Stimulated activated CD4-positive, alpha-beta T cell treated with anti-CD3 and anti-CD28 coated beads, TNF-alpha, amount 100 ng/mL, for 48 hours (primary cell): ENCODE measurements at regions not wholly inside any gene's neighbourhood (a gene's known extent, or its start where the extent isn't known, plus 50 kb on each side); places are given as distances from the start of the nearest gene placed in this dataset.

ENCODE experiments used
- DNase-seq, 3 donors: peaks; one replicate each; pipeline ENCODE4 v3.0.0-alpha.2; 2020; ENCODE audit warnings: low read depth in 3 of 3

DNA sequence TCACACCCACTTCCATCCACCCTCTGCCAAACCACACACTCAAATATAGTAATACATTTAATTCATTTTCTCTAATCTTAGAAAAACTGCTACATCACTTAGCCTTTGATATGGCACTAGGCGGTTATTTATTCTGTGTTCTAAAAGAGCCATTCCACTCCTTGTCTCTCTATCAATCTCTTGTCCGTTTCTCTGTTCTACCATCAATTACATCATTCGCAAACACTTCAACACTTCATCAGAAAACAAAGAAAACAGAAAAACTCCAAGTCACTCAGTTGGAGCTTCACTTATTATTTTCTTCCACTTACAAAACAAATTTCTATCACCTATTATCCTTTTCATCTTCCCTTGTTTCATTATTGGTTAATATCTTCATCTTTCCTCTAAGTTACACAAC, 1523.0 kb downstream of the KCNT2 start:
- no peak for DNase-seq

DNA sequence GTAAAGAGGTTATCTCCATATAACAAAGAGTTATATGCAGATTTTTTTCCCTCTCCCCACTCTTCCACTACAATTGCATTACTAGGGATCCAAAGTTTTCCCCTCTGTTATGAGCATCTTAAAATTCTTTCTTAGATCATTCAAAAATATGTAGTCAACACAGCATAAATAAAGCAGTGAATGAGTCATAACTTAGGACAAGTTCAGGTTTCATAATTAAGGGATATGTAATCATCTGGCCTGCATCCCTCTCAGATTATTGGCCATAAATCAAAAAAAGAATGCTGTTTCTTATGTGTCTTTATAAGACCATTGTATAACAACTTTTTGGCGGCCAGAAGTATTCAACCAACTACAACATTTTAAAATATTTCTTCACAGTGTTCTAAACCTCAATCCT, 1526.1 kb downstream of the KCNT2 start:
- no peak for DNase-seq

DNA sequence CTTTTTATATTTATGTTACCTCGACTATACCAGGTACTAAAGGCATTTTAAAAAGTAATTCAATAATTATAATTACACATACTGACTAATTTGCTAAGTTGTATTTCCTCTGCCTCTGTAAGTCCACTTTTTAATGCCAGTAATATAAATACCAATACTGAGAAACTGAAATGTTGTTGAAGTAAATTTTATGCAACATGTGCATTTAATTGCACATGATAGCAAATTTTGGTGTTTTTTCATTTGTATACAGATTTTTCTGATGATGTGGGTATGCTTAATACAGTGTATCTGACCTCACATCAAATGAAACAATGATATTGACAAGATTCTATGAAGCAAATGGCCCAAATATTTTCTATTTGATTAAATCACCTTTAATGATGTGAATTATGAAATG, 1531.6 kb downstream of the KCNT2 start:
- DNase-seq = no peak

DNA sequence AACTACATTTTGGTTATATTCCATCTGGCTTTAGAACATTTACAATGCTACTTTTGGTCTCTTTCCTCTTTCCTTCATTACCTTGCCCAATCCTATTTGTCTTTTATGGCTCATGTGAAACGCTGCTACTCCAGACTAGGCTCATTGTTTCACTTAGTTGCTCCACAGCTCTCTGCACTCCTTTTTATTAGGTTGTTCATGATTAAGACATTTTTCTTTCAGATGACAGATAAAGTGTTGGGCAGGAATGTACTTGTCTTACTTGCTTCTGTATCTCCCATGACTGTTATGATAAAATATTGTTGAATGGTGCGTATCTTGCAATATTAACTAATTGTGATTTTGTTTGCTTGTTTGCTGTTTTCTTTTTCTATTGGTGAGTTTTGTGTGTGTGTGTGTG, 1532.3 kb downstream of the KCNT2 start:
- DNase-seq = no peak

DNA sequence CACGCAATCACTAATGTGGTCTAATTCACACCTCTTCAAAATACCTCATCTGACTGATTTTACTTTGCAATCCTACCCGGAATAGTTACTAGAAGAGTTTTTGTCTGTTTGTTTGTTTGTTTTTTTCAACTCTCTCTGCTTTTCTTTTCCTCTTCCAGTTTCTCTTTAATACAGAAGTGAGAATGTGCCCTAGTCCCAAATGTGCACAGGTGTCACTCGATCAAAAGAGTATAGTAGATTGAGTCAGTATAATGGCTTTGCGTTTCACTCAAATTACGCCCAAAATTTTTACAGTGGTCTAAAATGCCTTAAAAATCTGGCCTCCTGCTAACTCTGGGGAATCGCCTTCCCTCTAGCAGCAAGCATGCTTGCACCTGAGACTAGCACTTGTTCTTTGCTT, 1536.8 kb downstream of the KCNT2 start:
- no peak for DNase-seq

DNA sequence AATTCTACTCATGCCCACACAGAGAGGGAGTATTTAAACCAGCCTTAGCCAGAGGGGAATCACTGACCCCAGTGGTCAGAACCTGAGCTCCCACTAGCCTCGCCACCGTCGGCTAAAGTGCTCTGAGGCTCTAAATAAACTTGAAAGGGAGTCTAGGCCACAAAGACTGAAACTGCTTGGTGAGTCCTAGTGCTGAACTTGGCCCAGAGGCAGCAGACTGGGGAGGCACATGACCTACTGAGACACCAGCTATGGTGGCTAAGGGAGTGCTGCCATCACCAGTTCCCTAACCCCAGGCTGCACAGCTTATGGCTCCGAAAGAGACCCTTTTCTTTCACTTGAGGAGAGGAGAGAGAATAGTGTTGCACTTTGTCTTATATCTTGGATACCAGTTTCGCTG, 1542.8 kb downstream of the KCNT2 start:
- no peak for DNase-seq

DNA sequence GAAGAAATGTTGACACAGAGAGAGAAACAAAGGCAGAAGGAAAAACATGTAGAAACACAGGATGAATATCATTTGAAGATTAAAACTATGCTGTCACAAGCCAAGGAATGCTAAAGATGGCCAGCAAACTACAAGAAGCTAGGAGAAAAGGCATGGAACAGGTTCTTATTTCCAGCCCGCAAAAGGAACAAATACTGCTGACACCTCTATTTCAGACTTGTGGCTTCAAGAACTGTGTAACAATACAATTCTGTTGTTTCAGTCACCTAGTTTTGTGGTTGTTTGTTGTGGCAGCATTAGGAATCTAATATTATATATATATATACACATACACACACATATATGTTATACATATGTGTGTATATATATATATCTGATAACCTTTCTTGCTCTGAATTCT, 1543.9 kb downstream of the KCNT2 start:
- DNase-seq = no peak

DNA sequence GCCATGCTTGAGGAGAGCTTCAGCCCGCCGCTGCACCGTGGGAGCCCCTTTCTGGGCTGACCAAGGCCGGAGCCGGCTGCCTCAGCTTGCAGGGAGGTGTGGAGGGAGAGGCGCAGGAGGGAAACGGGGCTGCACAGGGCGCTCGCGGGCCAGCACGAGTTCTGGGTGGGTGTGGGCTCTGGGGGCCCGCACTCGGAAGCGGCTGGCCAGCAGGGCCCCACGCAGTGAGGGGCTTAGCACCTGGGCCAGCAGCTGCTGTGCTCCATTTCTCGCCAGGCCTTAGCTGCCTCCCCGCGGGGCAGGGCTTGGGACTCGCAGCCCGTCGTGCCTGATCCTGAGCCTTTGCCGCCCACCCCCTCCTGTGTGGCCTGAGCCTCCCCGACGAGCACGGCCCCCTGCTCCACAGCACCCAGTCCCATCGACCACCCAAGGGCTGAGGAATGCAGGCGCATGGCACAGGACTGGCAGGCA, 1554.0 kb downstream of the KCNT2 start:
- DNase-seq = no peak

DNA sequence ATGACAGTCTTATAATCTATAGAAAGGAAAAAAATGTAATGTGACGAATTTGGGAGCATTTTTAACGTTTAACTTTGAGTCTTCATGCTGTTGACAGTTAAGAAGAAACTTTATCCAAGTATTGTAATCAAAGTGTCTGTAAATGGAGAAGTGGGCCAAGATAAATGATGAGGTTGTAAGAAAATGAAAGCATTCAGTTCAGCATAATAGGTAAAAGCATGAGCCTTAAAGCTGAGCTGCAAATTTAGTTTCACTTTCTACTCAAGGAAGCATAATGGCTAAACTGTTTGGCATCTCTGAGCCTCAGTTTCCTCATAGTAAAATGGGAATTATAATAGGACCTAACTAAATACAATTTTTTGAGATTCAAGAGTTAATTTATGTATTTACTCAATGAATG, 1554.8 kb downstream of the KCNT2 start:
- DNase-seq = no peak

DNA sequence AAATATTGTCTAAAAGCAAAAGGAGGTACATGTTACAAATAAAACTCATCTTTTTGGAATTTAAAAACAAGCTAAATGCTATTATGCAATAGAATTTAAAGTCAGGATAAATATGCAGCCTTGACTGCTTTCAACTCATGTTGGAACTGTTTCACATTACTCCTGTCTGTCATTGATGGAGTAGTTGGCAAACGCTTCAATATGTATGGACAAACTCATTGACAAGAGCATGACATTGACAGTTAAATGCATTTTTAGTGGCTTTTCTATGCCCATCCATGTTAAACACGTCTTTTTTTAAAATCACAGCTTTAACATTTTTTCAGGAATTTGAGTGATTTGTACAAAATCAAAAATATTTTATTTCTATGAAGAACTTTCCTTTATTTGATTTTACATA, 1560.5 kb downstream of the KCNT2 start:
- DNase-seq = no peak

DNA sequence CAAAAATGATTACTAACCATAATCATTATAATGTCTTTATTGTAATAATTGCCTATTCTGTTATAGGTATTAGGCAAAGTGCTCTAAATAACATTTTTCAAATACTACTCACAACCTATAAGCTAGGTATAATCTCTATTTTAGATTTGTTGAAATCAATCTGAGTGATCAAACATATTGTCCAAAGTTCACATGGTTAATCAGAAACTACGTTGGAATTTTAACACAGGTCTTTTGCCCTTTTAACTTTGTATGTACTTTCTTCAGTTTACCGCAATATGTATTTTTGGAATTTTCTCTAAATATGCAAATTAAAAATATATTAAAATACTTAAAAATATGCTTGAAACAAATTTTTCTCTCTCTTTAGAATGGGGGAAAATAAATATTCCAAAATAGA, 1563.2 kb downstream of the KCNT2 start:
- DNase-seq = no peak

DNA sequence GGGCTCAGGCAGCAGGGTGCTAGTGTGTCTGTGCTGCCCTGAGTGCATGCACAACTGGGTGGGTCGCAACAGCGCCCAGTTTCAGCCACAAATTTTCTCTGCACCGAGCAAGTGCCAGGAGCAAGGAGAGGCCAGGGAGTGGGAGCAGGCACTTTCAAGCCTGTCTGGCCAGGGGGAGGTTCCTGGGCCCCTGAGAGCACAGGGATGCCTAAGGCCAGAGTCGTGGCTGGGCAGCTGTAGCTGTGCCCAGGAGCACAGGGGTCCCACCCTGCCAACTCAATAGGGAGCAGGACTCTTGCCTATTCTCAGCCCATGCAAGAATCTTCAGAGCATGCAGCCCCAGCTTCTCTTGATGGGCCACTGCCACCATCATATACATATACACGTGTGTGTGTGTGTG, 1577.4 kb downstream of the KCNT2 start:
- no peak for DNase-seq

DNA sequence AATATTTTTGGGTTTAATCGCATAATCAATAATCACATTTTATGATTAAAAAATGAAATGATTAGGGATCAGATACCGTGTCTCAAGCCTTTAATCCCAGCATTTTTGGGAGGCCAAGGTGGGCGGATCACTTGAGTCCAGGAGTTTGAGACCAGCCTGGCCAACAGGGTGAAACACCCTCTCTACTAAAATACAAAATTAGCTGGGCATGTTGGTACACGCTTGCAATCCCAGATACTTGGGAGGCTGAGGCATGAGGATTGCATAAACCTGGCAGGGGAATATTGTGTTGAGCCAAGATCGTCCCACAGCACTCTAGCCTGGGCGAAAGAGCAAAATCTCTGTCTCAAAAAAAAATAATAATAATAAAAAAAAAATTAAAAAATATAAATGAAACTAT, 1581.4 kb downstream of the KCNT2 start:
- DNase-seq = no peak

DNA sequence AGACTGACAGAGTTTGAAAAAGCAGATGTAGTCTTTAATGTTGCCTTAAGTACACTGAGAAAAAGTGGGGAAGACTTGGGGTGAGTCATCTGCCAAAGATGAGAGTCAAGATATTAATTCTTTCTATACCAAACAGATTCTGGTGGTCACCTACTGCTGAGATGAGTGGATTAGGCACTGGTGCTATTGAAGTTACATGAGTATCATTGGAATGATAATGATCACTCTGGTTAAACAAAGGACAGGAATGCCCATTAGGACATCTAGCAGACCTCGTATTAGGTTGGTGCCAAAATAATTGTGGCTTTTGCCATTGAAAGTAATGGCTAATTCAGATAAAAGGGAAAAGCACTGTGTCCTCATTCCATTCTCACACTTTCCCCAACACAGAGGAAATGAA, 1588.9 kb downstream of the KCNT2 start:
- no peak for DNase-seq

DNA sequence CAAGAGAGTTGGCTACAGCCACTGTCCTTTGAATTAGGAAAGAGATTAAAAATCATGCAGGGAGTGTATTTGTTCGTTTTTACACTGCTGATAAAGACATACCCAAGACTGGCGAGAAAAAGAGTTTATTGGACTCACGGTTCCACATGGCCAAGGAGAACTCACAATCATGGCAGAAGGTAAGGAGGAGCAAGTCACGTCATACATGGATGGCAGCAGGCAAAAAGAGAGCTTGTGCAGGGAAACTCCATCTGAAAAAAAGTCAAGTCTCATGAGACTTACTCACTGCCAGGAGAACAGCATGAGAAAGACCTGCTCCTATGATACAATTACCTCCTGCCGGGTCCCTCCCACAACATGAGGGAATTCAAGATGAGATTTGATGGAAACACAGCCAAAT, 1595.2 kb downstream of the KCNT2 start:
- DNase-seq = no peak

DNA sequence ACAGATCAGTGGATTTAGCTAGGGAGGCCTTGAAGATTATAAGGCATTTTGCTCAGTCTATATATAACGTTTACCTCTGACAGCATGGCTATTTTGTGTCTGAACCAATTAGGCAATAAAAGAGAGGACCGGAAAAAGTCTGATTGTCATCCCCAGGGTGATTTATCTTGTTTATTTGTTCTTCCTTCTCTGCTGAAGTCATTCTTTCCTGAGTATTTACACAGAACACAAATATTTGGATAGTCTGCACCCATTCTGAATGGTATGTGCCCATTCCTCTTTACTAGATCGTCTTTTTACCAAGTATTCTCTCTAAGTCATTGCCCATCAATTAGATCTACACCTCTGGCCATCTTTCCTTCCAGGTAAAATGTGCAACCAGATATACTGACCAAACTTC, 1602.9 kb downstream of the KCNT2 start:
- no peak for DNase-seq

DNA sequence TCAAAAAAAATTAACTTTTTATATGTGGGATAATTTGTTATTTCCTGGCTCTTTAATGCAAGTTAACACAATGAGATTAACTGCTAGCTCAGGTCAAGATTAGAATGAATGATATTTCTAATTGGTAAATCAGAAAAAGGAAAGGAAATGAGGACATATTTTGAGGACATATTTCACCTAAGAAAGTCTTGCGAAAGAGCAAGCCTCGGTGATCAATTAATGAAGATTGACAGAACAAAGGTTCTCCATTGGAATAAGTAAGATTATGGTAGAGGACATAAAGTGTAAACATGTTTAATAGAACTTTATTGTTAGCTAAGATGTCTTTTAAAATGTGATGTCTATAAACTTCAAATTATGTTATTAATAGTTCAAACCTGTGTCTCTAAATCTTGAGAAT, 1617.8 kb downstream of the KCNT2 start:
- no peak for DNase-seq

DNA sequence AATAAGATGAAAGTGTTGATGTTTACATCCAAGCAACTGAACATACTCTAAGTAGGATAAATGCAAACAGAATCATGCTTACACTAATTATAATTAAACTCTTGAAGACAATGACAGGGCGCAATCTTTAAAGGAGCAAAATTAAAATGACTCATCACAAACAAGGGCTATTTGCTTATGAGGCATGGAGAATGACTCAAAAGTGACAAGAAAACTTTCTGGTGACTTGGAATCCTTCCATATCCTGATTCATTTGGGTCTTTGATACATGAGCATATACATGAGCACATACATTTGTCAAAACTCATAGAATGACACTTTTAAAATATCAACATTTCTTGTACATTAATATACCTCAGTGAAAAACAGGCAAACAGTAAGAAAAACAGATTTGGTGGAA, 1632.3 kb downstream of the KCNT2 start:
- DNase-seq = no peak

DNA sequence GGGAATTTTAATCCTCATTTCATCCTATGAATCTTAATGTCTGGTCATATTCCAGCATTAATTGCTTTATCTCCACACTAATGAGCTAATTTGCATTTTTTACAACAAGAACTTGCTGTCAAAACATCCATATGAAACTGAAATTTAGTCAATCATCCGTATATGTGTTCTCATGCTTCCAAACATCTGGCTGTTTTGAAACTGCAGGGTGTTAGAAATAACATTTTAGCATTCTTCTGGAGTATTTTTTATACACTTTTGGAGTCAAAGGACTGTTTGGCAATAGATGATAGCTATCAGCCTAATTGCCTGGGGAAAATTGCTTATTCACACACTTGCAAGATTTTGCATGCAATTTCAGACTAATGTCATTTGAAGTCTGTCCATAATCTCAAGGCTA, 1639.3 kb downstream of the KCNT2 start:
- no peak for DNase-seq

DNA sequence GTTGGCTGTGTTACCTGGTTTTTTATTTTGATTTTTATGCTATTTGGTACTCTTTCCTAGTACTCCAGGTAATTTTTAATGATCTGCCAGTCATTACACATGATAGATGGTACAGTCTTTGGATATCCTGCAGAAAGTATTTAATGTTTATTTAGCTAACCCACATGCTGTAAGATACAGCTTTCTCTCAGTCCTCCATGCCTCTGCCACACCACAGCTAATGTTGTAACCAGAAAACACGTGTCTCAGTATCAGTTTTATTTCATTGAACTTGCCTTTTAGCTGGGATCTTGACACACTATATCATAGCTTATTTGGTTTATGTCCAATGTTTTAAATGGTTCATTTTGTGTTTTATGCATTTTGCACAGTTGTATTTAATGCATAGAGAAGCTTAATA, 1648.4 kb downstream of the KCNT2 start:
- DNase-seq = no peak

DNA sequence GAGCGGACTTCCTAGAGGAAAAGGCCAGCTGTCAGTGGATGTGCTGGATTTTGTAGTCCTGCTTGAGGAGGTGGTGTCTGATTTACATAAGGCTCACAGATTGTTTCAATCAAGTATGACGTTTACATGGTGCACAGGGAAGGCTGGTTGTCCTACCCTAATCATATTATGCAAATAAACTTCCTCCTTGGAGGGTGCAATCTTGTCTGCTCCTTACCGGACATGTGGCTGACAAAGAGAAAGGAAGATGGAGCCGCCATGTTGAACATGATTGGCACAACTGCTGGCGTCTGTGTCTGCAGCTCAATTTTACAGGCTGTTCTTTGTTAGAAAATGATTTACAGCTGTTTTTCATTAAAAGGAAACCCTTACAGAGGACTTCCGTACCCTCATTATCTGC, 1656.1 kb downstream of the KCNT2 start:
- no peak for DNase-seq

DNA sequence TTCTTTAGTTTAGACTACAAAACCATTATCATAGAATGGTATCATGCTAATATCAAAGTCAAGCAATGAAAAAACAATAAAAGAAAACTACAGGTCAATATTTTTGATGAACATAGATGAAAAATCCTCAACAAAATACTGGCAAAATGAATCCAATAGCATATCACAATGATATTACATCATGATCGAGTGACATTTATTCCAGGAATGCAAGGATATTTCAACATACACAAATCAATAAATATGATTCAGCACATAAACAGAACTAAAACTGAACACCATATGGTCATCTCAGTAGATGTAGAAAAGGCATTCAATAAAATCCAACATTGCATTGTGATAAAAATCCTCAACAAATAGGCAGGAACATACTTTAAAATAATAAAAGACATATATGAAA, 1657.7 kb downstream of the KCNT2 start:
- DNase-seq = no peak

DNA sequence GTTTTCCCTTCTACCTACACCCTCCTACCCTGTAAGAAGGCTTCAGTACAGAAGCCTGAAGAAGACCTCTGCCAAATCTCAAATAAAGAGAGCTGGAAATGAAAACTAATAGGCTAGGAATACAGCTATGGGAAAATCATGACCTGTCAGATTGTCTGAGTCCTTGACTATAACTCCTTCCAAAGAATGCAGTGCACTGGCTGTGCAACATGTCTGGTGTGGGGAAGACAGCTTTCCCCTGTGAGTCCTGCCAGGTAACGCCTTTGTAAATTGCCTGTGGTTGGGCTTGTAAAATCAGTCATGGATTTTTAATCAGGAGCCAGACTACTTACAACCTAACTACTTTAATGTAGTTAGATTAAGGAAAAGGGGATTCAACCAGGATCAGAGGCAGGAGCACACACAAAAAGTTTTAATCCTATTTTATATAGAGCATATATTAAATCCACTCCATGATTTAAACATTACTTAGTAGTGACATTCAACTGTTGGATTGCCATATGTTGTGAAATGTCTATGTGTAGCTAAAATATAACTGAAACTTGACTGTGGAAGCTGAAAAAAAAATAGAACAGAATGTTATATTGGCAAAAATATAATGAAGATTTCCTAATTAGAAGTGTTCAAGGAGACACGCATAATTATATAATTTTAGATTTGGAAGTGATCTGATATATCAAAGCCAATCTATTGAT, 1667.8 kb downstream of the KCNT2 start:
- DNase-seq = no peak

DNA sequence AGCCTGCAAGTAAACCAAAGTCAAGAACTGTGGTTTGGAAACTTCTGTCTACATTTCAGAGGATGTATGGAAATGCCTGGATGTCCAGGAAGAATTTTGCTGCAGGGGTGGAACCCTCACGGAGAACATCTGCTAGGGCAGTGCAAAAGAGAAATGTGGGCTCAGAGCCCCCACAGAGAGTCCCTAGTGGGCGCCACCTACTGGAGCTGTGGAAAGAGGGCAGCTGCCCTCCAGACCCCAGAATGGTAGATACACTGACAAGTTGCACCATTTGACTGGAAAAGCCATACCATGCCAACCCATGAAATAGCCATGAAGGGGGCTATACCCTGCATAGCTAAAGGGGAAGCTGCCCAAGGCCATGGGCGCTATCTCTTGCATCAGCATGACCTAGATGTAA, 1672.4 kb downstream of the KCNT2 start:
- DNase-seq = no peak
